Endothelial cell of umbilical vein (primary cell): ENCODE measurements at regions not wholly inside any gene's neighbourhood (a gene's known extent, or its start where the extent isn't known, plus 50 kb on each side); places are given as distances from the start of the nearest gene placed in this dataset.

Experiments
- BruUV-seq: library from RNA; stranded (reverse); fragments of 400-500 nt; replicated peaks from 2 replicates; lab custom pipeline; 2021; lab: Mats Ljungman, UMichigan
- CTCF ChIA-PET: fragments of 300-600, 350-600 bp; sonication (Branson Sonifier 250); formaldehyde crosslinking; loops from one replicate; lab custom pipeline; 2021; ENCODE audit warnings: antibody characterized with exemption, inconsistent platforms; lab: Charles Lee
- POLR2A ChIA-PET: fragments of 300-600, 350-600 bp; sonication (Branson Sonifier 250); formaldehyde crosslinking; loops from one replicate; lab custom pipeline; 2021; ENCODE audit warnings: antibody characterized with exemption, inconsistent platforms; lab: Charles Lee
- DNase-seq: peaks from one replicate; pipeline ENCODE4 v3.0.0-alpha.2; 2011; ENCODE audit warnings: low read depth, low spot score
- FAIRE-seq: peaks from 2 replicates; lab custom pipeline; 2011; peaks lifted over from hg19 to GRCh38; lab: Jason Lieb, UNC
- H2AFZ ChIP-seq: 2 replicates; pipeline ENCODE4 v1.6.0; 2012; ENCODE audit warnings: low read depth, low read length, control low read depth, inconsistent platforms
- H3K27ac ChIP-seq: 2 replicates; pipeline ENCODE4 v1.5.1; 2011; ENCODE audit warnings: low read depth, mild to moderate bottlenecking, control low read depth, low read length, moderate library complexity; ENCODE audit not compliant: insufficient read depth
- H3K27me3 ChIP-seq, 2 experiments: 2 replicates each; pipeline versions ENCODE4 v1.6.0 to v1.6.1; 2011; ENCODE audit warnings: low read length in 2 of 2, mixed read lengths in 1 of 2; ENCODE audit not compliant: control insufficient read depth in 2 of 2, insufficient read depth in 2 of 2
- H3K36me3 ChIP-seq, 2 experiments: 2 replicates in 1 of 2; 3 replicates in 1 of 2; pipeline ENCODE4 v1.5.1; 2011; ENCODE audit warnings: low read length in 2 of 2, mild to moderate bottlenecking in 1 of 2, moderate library complexity in 1 of 2; ENCODE audit not compliant: control insufficient read depth in 2 of 2, insufficient read depth in 2 of 2; ENCODE audit errors: extremely low read depth in 1 of 2
- H3K4me1 ChIP-seq: 3 replicates; pipeline ENCODE4 v1.5.1; 2011; ENCODE audit warnings: mild to moderate bottlenecking, low read length; ENCODE audit not compliant: control insufficient read depth, insufficient read depth; ENCODE audit errors: extremely low read depth
- H3K4me2 ChIP-seq: 2 replicates; pipeline ENCODE4 v1.6.1; 2011; ENCODE audit warnings: low read length, control low read depth, mixed read lengths; ENCODE audit not compliant: insufficient read depth
- H3K4me3 ChIP-seq, 3 experiments: fragments of 200-600 bp in 1 of 3; sonication (generic), shearing (Covaris generic) in 1 of 3; replicated peaks in 1 of 3; 2 replicates each; pipeline ENCODE4 v1.5.1; 2011 to 2016; ENCODE audit warnings: control low read depth in 3 of 3, low read length in 3 of 3, mild to moderate bottlenecking in 2 of 3, inconsistent platforms in 1 of 3, low read depth in 1 of 3, moderate library complexity in 1 of 3; ENCODE audit not compliant: insufficient read depth in 1 of 3
- H3K79me2 ChIP-seq: 2 replicates; pipeline ENCODE4 v1.6.0; 2012; ENCODE audit warnings: low read length, inconsistent platforms; ENCODE audit not compliant: control insufficient read depth, insufficient read depth
- H3K9ac ChIP-seq: replicated peaks from 2 replicates; pipeline ENCODE3; 2011; ENCODE audit warnings: low read length, control low read depth; ENCODE audit not compliant: insufficient read depth; ENCODE audit errors: extremely low read depth
- H3K9me1 ChIP-seq: replicated peaks from 3 replicates; pipeline ENCODE4 v1.6.0; 2011; ENCODE audit warnings: mild to moderate bottlenecking, low read length; ENCODE audit not compliant: control insufficient read depth, insufficient read depth; ENCODE audit errors: extremely low read depth
- H3K9me3 ChIP-seq: replicated peaks from 2 replicates; pipeline ENCODE4 v1.5.1; 2012; ENCODE audit warnings: low read length, inconsistent platforms; ENCODE audit not compliant: control insufficient read depth, insufficient read depth
- H4K20me1 ChIP-seq: replicated peaks from 2 replicates; pipeline ENCODE3; 2011; ENCODE audit warnings: mild to moderate bottlenecking, low read length; ENCODE audit not compliant: control insufficient read depth, insufficient read depth; ENCODE audit errors: extremely low read depth
- CTCF ChIP-seq, 2 donors: IDR thresholded peaks; 1 replicate in 1 of 2; 2 replicates in 1 of 2; pipeline ENCODE4 v1.5.1; 2011; ENCODE audit warnings: low read length in 2 of 2, mild to moderate bottlenecking in 2 of 2, moderate library complexity in 2 of 2, control low read depth in 1 of 2, inconsistent platforms in 1 of 2, low read depth in 1 of 2; ENCODE audit not compliant: insufficient read depth in 1 of 2; ENCODE audit errors: extremely low read depth in 1 of 2
- EZH2 ChIP-seq: IDR thresholded peaks from 2 replicates; pipeline ENCODE4 v1.6.1; 2012; ENCODE audit warnings: borderline replicate concordance, low read depth, mild to moderate bottlenecking, moderate library complexity, low read length, inconsistent platforms; ENCODE audit not compliant: severe bottlenecking
- FOS ChIP-seq: IDR thresholded peaks from 2 replicates; pipeline ENCODE4 v1.6.1; 2011; ENCODE audit warnings: mild to moderate bottlenecking, low read length, moderate library complexity, borderline replicate concordance; ENCODE audit not compliant: insufficient read depth
- GATA2 ChIP-seq: IDR thresholded peaks from 2 replicates; pipeline ENCODE4 v1.7.0; 2011; ENCODE audit warnings: low read depth, mild to moderate bottlenecking, moderate library complexity, mixed read lengths, low read length; ENCODE audit not compliant: insufficient read length, insufficient read depth
- JUN ChIP-seq: IDR thresholded peaks from 2 replicates; pipeline ENCODE4 v1.6.1; 2011; ENCODE audit warnings: borderline replicate concordance, low read depth; ENCODE audit not compliant: insufficient read length, insufficient read depth
- MAX ChIP-seq: IDR thresholded peaks from 2 replicates; pipeline ENCODE4 v1.6.1; 2011; ENCODE audit not compliant: insufficient read depth, insufficient read length
- MYC ChIP-seq: IDR thresholded peaks from one replicate; pipeline ENCODE4 v1.6.1; 2011; ENCODE audit warnings: mild to moderate bottlenecking, low read depth, low read length
- POLR2A ChIP-seq: IDR thresholded peaks from 2 replicates; pipeline ENCODE4 v1.6.1; 2012; ENCODE audit warnings: low read depth, mild to moderate bottlenecking, control low read depth, low read length
- POLR2AphosphoS5 ChIP-seq: IDR thresholded peaks from 2 replicates; pipeline ENCODE4 v1.6.1; 2012; ENCODE audit warnings: low read depth, mild to moderate bottlenecking, control low read depth, low read length, moderate library complexity; ENCODE audit not compliant: insufficient read depth
- dilution Hi-C: fragments of 300-500 bp; cut with MboI; formaldehyde crosslinking; loops from one replicate; pipeline ENCODE4 v1.15.0; 2019; ENCODE audit warnings: low sequenced_read_pairs; ENCODE audit not compliant: extremely low pct_ligation_motif_present
- intact Hi-C: fragments of 100-400 bp; cut with micrococcal nuclease; formaldehyde crosslinking; loops from one replicate; pipeline ENCODE4 v1.10.0; 2022

- Histone ChIP-seq H2AFZ (no peak overlapping the region), H3K4me3 (no peak overlapping the region), H4K20me1 (no peaks in the 10 kb centered on the region), H3K27me3 (no peaks in the 10 kb centered on the region), H3K9me1 (no peaks in the 10 kb centered on the region), H3K9me3 (no peaks in the 10 kb centered on the region), H3K79me2 (no peaks in the 10 kb centered on the region), H3K4me1 (peaks cover 4% of the 10 kb centered on the region), H3K9ac (no peak overlapping the region), H3K27ac (no peak overlapping the region), H3K36me3 (no peaks in the 10 kb centered on the region), H3K4me2 (no peak overlapping the region)
- POLR2A ChIA-PET, result no interaction called here
- TF ChIP-seq EZH2, result no peak
- TF ChIP-seq JUN, result no peak
- TF ChIP-seq MAX, result no peak
- TF ChIP-seq POLR2AphosphoS5, result no peak
- no peak for TF ChIP-seq POLR2A
- no peak for TF ChIP-seq CTCF (IDR thresholded peaks at IDR 0.05; ENCODE audit: extremely low read depth in 1 of 2, insufficient read depth in 1 of 2, low read depth in 1 of 2, low read length in 2 of 2)
- no peak for TF ChIP-seq MYC
- TF ChIP-seq FOS, result no peak
- no peak for TF ChIP-seq GATA2
- CTCF ChIA-PET, result interaction anchor here (0.6 to 2.0 kb wide), 2 partner anchors 13 to 14 kb away, joined by 3 to 5 read pairs; no protein-coding TSS in a partner anchor
- dilution Hi-C loops, result no loop called here
- intact Hi-C loops, result no loop called here
- no TSS peak for BruUV-seq
- DNase-seq (no peak), FAIRE-seq (no peak)
These were observed 207.2 kb upstream of the SEMA3E start for GRCh38 chr7:83856094-83856493.
